IPS-NIHi11 (cell line): ENCODE measurements at regions not wholly inside any gene's neighbourhood (a gene's known extent, or its start where the extent isn't known, plus 50 kb on each side); places are given as distances from the start of the nearest gene placed in this dataset.
A peak's percentile ranks its signal among the peaks of the same experiment; 100 is the strongest.

ENCODE experiments used
- DNase-seq: peaks from one replicate; pipeline ENCODE4 v3.0.0; 2012; ENCODE audit warnings: mixed read lengths, low spot score

DNA sequence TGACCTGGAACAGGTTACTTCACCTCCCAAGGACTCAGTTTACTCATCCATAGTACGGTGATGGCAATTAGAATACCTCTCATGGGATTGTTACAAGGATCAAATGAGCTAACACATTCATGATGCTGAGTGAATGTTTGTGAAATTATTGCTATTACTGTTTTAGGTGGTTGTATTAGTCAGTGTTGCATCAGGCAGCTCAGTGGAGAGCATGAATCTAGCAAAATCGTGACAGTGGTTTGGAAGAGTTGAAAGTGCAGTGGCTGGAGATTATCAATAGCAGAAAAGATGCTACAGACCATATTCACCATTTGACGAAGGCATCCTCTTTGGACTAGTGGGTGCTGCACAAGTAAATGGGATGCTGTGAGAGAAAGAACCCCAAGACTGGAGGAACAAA lies 50.4 kb upstream of the CTNNBL1 start:
- no peak for DNase-seq

- no peak for DNase-seq
These were observed 51.6 kb upstream of the CTNNBL1 start for GRCh38 chr20:37642246-37642645.

GRCh38 chr20:37640600-37641561 lies 52.9 kb upstream of the CTNNBL1 start:
- DNase-seq: no peak

- no peak for DNase-seq
These were observed 55.3 kb upstream of the CTNNBL1 start for GRCh38 chr20:37638527-37638926.

DNA sequence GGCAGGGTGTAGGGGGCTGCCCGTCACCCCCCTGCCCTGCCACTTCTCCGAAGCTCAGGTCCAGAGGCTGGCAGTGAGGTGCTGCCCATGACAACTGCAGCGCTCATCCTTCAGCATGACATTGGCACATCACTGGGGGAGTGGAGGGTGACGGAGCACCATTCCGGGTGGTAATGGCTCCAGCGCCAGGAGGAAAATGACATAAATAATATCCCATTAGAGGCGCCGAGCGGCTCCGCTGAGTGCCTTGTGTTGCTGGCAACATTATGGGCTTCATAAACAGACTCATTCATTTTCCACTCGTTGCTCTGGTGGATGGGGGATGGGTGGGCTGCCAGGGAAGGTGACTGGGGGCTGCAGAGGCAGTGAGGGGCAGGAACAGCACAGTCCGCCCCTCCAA lies 56.9 kb upstream of the CTNNBL1 start:
- DNase-seq: no peak

DNA sequence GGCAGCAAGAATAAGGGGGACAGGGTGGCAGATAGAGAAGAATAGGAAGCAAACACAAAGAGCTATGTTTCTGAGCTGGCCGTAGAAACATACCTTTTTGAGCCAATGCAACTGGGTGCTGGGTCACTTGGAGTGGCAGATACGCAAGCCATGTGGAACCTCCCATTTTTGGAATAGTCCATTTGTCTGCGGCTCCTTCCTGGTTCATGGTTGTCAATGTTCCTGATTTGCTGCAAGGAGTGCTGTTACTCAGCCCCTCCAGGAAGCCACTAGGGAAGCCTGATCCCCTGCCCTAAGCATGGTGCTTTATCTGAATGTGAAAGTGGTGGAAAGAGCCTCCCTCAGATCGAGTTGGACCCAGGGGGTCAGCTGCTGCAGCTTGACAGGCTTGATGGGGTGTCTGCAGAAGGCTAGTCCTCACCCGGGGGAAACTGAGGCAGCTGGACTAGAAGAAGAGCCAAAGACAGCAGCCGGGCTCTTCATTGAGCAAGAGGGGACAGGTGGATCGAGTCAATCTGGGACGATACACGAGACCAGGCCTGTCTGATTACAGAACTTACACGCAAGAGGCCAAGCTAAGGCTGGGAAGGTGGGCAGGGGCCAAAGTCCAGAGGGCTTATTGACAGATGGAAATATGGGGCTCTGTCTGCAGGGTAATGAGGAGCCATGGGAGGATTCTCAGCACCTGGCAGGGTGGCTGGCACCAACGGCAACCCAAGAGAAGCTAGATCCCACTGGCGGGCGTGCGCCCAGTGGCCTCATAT lies 57.4 kb upstream of the CTNNBL1 start:
- no peak for DNase-seq

- no peak for DNase-seq
These were observed 62.8 kb upstream of the CTNNBL1 start for GRCh38 chr20:37630993-37631392.

GRCh38 chr20:37630166-37630565 lies 63.7 kb upstream of the CTNNBL1 start:
- no peak for DNase-seq

- no peak for DNase-seq
These were observed 66.1 kb upstream of the CTNNBL1 start for GRCh38 chr20:37627767-37628130.

DNA sequence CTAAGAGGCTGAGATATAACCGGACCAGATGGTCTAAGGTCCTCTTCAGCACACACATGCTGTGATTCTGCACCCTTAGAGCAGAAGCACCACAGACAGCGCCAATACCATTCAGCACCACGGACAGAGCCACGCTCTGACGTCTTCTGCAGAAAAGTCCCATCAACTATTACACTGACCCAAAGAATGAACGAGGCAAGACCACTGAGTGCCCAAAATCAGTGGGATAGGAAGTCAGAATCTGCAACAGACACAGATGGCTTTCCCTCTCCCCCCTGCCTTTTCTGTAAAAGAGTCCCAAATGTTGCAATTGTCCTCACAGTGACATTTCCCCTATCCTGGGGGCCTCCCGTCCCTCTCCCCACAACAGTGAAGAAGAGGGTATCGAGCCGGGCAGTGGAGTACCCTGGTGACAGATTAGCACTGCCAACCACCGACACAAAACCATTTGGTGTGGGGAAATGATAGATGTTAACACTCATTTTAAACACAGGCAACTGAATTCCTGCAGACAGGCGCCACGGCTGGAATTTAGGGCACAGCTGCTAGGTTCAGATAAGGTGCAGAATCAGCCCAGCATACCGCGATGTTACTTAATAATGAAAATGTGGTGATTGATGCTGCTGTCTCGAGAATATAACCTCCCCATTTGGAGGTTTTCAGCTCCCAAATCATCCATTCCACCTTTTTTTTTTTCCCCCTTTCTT lies 66.6 kb upstream of the CTNNBL1 start:
- DNase-seq: peak; percentile 81

DNA sequence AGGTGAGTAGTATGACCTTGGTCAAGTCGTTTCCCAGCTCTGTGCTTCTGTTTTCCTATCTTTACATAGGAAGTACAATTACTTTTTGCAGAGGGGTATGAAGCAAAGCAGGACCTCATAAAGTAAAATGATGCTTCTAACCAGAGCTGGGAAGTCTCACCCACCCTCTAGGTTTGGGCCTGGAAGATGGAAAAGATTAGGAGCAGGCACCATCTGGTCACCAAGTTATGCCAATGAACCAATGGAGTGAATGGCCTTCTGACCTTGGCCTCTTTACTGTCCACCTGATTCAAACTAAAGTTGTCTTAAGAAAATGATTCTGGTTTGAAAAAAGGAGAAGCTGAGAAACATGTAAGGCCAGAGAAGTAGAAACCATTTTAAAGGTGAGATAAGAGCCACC lies 68.9 kb upstream of the CTNNBL1 start:
- no peak for DNase-seq

- peak; percentile 33 for DNase-seq
These were observed 71.1 kb upstream of the CTNNBL1 start for GRCh38 chr20:37622728-37623127.

DNA sequence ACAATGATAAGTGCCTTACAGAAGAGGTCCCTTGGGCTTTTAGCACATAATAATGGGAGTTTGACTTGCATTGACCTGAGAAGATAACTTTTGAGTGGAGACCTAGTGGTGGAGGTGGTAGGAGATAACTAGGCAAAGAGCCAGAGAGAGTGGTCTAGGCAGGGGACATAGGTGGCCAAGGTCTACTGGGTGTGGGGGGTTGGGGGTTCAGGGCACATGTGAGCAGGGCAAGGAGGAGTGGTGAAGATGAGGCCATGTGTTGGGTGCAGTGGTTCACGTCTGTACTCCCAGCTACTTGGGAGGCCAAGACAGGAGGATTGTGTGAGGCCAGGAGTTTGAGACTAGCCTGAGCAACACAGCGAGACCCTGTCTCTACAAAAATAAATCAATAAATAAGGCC lies 74.3 kb upstream of the CTNNBL1 start:
- DNase-seq: no peak

DNA sequence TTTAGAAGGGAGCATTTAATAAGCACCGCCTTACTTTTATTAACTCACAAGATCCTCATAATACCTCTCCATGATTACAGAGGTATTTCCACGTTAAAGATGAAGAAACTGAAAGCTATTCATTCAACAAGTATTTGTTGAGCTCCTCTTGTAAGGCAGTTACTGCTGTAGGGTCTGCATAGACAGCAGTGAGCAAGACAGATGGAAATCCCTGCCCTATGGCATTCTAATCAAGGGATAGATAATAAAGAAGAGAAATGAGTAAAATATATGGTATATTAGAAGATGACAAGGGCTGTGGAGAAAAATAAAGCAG lies 77.8 kb upstream of the CTNNBL1 start:
- no peak for DNase-seq

- DNase-seq: peak; percentile 77
These were observed 78.3 kb upstream of the CTNNBL1 start for GRCh38 chr20:37615340-37616109.

GRCh38 chr20:37611852-37612251 lies 82.0 kb upstream of the CTNNBL1 start:
- no peak for DNase-seq

- DNase-seq: no peak
These were observed 82.5 kb upstream of the CTNNBL1 start for GRCh38 chr20:37611346-37611745.

GRCh38 chr20:37610203-37610798 lies 82.6 kb upstream of the BLCAP start:
- no peak for DNase-seq

DNA sequence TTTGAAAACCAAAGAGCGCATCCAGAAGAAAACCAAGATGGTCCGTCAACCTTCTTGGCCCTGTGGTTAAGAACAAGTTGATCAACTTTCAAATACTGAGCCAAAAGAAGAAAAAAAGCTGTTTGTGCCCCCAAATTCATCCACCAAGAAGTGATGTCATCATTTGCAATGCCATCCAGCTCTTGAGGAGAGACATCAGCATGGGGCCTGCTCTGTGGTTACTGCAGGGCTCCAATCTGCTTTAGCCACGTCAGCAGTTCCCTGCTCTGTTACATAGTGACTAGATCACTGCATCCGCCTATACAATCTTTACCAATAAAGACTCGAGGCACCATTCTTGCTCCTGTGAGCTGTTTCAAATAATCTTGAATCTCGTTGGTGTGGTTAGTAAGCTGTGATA lies 75.0 kb upstream of the BLCAP start:
- no peak for DNase-seq

GRCh38 chr20:37600486-37600885 lies 72.8 kb upstream of the BLCAP start:
- DNase-seq: no peak

DNA sequence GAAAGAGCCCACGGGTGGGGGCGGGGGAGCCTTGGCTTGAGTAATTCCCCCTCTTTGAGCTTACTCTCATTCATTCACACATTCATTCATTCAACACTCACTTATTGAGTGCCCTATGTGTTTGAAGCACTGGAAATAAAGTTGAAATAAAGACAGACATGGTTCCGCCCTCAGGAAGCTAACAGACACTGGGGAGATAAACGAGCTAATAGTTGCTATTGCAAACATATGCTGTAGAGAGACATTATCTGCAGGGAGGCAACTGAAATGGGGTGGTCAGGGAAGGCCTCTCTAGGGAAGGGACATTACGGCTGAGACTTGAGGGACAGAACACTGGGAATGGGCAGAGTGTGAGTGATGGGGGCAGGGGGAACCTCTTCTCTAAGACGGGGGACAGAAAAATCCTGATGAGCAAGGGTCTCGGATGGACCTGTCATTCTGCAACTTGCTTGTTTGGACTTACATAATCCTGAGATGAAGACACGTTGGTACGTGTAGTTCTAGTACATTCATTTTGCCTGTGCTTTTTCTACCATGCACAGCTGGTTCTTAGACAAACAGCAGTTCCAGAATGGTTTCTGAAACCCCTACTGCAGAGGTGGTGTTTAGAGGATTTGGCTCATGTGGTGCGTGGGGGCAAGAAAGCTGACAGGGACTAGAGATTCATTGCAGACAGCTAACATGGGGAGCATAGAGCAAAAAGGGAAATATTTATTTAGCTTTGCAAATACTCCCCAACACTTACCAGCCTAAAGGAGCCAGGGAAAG lies 71.1 kb upstream of the BLCAP start:
- DNase-seq: no peak
